Gastrocnemius medialis (tissue), 4 donors: ENCODE measurements at regions not wholly inside any gene's neighbourhood (a gene's known extent, or its start where the extent isn't known, plus 50 kb on each side); places are given as distances from the start of the nearest gene placed in this dataset.

Source experiments
- POLR2A ChIP-seq, 2 donors: fragments of 450-650 bp; IDR thresholded peaks; one replicate each; pipeline ENCODE4 v1.6.1; 2017; ENCODE audit warnings: antibody characterized with exemption in 2 of 2, mild to moderate bottlenecking in 2 of 2, moderate library complexity in 2 of 2
- TF ChIP-seq, protein P1 (sequence below), 5 experiments: fragments of 450-650 bp in 3 of 5; fragments of 200-600 bp in 2 of 5; sonication (generic) in 2 of 5; IDR thresholded peaks in 4 of 5; conservative IDR thresholded peaks in 1 of 5; 1 replicate in 4 of 5; 2 replicates in 1 of 5; pipeline ENCODE4 v1.5.1; 2016 to 2019; ENCODE audit warnings: antibody characterized with exemption in 5 of 5, mild to moderate bottlenecking in 3 of 5, moderate library complexity in 3 of 5

DNA sequence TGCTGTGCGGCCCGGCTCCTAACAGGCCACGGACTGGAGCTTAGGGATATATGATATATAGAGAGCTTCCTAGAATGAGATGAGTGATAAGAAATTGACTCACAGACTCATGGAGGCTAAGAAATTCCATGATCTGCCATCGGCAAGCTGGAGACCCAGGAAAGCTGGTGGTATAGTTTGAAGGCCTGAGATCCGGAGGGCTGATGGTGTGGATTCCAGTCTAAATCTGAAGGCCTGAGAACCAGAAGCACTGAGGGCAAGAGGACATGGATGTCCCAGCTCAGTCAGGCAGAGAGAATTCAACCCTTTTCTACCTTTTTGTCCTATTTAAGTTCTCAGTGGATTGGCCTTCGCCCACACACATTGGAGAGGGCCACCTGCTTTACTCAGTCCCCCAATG is 564.8 kb downstream of the TBC1D22A start:
- TF ChIP-seq, protein P1, sequence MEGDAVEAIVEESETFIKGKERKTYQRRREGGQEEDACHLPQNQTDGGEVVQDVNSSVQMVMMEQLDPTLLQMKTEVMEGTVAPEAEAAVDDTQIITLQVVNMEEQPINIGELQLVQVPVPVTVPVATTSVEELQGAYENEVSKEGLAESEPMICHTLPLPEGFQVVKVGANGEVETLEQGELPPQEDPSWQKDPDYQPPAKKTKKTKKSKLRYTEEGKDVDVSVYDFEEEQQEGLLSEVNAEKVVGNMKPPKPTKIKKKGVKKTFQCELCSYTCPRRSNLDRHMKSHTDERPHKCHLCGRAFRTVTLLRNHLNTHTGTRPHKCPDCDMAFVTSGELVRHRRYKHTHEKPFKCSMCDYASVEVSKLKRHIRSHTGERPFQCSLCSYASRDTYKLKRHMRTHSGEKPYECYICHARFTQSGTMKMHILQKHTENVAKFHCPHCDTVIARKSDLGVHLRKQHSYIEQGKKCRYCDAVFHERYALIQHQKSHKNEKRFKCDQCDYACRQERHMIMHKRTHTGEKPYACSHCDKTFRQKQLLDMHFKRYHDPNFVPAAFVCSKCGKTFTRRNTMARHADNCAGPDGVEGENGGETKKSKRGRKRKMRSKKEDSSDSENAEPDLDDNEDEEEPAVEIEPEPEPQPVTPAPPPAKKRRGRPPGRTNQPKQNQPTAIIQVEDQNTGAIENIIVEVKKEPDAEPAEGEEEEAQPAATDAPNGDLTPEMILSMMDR (IDR thresholded peaks at IDR 0.05 in 4 of 5, conservative IDR thresholded peaks at IDR 0.05 in 1 of 5) = no peak
- no peak for TF ChIP-seq POLR2A (IDR thresholded peaks at IDR 0.05)
